ENCODE measurements at regions not wholly inside any gene's neighbourhood (a gene's known extent, or its start where the extent isn't known, plus 50 kb on each side); places are given as distances from the start of the nearest gene placed in this dataset.

DNA sequence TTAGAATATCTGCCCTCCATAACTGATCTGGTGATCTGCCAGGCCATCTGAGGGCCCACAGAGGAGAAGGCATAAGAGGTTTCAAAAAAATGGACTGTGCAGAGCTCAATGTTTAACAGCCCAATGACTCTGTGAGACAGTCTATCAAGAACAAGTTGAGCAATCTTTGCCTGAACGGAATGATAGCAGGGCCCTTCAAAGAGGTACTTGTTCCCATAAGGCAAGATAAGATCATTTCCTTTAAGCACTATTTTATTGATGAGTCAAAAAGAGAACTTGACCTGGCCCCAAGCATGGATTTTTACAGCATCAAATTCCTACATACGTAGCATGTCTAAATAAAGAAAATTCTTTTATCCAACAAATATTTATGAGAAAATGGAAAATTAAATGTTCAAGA, 182.8 kb downstream of the IDS start:
- TF ChIP-seq, protein P1, sequence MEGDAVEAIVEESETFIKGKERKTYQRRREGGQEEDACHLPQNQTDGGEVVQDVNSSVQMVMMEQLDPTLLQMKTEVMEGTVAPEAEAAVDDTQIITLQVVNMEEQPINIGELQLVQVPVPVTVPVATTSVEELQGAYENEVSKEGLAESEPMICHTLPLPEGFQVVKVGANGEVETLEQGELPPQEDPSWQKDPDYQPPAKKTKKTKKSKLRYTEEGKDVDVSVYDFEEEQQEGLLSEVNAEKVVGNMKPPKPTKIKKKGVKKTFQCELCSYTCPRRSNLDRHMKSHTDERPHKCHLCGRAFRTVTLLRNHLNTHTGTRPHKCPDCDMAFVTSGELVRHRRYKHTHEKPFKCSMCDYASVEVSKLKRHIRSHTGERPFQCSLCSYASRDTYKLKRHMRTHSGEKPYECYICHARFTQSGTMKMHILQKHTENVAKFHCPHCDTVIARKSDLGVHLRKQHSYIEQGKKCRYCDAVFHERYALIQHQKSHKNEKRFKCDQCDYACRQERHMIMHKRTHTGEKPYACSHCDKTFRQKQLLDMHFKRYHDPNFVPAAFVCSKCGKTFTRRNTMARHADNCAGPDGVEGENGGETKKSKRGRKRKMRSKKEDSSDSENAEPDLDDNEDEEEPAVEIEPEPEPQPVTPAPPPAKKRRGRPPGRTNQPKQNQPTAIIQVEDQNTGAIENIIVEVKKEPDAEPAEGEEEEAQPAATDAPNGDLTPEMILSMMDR (IDR thresholded peaks at IDR 0.05) = no peak
- no peak for TF ChIP-seq POLR2A (IDR thresholded peaks at IDR 0.05)
